ENCODE measurements at regions not wholly inside any gene's neighbourhood (a gene's known extent, or its start where the extent isn't known, plus 50 kb on each side); places are given as distances from the start of the nearest gene placed in this dataset.

DNA sequence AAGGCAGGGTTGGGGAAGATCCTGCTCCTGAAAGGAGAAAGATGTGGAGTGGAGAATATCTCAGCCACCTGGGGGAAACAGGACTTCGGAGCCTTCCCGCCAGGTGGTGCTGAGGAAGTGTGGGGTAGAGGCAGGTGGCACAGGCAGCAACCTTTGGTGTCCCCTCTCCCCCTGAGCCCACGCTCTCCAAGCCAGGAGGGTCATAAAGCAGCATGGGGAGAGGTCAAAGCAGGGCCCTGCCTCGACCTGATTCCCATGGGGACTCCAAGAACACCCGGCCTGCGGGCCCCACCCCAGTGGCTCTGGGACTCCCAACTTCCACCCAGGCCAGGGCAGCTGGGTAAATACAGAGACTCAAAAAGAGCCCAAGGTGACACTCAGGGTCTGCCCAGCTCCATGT is 54.3 kb upstream of the SLC66A3 start:
- no peaks in the 10 kb centered on the region for H3K36me3 ChIP-seq (ENCODE audit: control insufficient read depth, insufficient read depth, low read length)
- H3K27ac ChIP-seq (ENCODE audit: low read length) = no peak overlapping the region
- WGBS (ENCODE audit: insufficient coverage, low lambda C conversion rate) = no CpG with 5 or more reads among the region's 6 CpGs
- no peaks in the 10 kb centered on the region for H3K4me1 ChIP-seq (ENCODE audit: control insufficient read depth, insufficient read depth, low read length)
- no peak overlapping the region for H3K4me3 ChIP-seq (ENCODE audit: low read length)
- H3K27me3 ChIP-seq (ENCODE audit: control insufficient read depth, insufficient read depth, low read length) = no peaks in the 10 kb centered on the region
- no peaks in the 10 kb centered on the region for H3K9me3 ChIP-seq (ENCODE audit: control insufficient read depth, low read depth, low read length)
- DNase-seq = no peak

DNA sequence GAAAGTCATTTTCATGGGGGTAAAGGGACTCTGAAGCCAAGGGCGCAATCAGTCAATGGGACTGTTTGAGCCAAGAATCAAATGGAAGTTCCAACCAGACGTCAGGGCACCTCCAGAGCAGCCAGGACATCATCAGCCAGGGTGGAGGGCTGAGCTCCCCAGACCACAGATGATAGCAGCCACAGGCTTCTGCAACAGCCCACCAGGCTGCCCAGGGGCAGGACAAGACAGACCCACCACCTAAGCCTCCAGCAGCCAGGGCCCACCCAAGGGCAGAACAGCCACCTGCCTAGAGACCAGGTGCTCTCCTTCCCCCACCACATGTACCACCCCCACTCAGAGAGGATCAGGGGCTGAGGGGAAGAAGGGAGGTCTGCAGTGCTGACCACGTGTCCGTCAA is 53.8 kb upstream of the SLC66A3 start:
- no CpG with 5 or more reads among the region's 4 CpGs for WGBS (ENCODE audit: insufficient coverage, low lambda C conversion rate)
- Histone ChIP-seq H3K27me3 (ENCODE audit: control insufficient read depth, insufficient read depth, low read length) (no peaks in the 10 kb centered on the region), H3K36me3 (ENCODE audit: control insufficient read depth, insufficient read depth, low read length) (no peaks in the 10 kb centered on the region), H3K27ac (ENCODE audit: low read length) (no peak overlapping the region), H3K4me3 (ENCODE audit: low read length) (no peak overlapping the region), H3K9me3 (ENCODE audit: control insufficient read depth, low read depth, low read length) (no peaks in the 10 kb centered on the region), H3K4me1 (ENCODE audit: control insufficient read depth, insufficient read depth, low read length) (no peaks in the 10 kb centered on the region)
- DNase-seq = no peak

DNA sequence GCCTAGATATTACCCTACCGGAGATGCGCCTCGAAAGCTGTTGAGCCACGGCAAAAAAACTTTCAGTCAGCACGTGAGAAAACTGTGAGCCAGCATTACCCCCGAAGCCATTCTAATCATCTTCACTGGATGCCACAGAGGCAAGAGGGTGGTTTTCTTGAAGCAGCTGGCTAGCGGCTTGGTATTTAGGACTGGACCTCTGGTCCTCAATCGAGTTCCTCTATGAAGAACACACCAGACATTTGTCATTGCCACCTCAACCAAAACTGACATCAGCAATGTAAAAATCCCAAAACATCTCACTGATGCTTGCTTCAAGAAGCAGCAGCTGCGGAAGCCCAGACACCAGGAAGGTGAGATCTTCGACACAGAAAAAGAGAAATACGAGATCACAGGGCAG is 52.8 kb upstream of the SLC66A3 start:
- DNase-seq = no peak
- Histone ChIP-seq H3K9me3 (ENCODE audit: control insufficient read depth, low read depth, low read length) (no peaks in the 10 kb centered on the region), H3K27ac (ENCODE audit: low read length) (no peak overlapping the region), H3K4me3 (ENCODE audit: low read length) (no peak overlapping the region), H3K4me1 (ENCODE audit: control insufficient read depth, insufficient read depth, low read length) (no peaks in the 10 kb centered on the region), H3K27me3 (ENCODE audit: control insufficient read depth, insufficient read depth, low read length) (no peaks in the 10 kb centered on the region), H3K36me3 (ENCODE audit: control insufficient read depth, insufficient read depth, low read length) (no peaks in the 10 kb centered on the region)
- 90% methylated on average over 2 of the region's 11 CpGs for whole genome bisulfite sequencing (ENCODE audit: insufficient coverage, low lambda C conversion rate)

DNA sequence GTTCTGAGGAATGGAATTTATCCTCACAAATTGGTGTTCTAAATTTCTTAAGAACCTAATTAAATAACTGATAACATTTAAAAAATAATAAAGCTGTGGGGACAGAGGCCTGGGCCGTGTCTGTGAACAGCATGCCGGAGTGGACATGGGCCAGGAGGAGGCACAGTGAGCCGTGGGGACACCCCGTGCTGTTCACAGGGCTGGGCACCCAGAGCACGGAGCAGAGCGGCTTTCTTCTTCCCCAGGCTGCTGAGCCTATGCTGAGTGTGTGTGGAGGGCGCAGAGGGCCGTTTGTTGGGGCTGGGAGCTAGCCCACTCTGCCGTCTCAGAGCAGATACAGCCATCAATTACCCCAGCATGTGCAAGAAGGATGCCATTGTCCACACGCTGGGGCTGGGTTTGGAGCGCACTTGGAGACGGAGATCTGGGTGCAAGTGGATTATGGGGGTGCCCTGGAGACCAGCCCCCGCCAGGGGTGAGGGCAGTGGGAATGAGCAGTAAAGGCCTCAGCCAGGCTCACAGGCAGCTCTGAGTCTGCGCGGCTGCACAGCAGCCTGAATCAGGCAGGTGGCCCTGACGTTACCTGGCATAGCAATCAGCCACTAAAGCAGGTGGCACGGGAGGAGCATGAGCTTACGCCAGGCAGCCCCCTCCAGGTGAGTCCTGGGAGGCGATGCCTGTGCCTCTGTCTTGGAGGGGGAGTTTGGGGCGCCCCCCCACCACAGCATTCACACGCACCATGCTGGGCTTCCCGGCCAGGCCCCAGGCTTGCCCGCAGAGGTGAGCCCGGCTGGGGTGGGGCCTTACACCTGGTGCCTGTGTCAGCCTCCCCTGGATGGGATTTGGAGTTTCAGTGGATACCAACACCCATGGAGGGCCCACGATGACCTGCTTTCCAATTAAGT is 52.1 kb upstream of the SLC66A3 start:
- WGBS (ENCODE audit: insufficient coverage, low lambda C conversion rate) = no CpG with 5 or more reads among the region's 25 CpGs

DNA sequence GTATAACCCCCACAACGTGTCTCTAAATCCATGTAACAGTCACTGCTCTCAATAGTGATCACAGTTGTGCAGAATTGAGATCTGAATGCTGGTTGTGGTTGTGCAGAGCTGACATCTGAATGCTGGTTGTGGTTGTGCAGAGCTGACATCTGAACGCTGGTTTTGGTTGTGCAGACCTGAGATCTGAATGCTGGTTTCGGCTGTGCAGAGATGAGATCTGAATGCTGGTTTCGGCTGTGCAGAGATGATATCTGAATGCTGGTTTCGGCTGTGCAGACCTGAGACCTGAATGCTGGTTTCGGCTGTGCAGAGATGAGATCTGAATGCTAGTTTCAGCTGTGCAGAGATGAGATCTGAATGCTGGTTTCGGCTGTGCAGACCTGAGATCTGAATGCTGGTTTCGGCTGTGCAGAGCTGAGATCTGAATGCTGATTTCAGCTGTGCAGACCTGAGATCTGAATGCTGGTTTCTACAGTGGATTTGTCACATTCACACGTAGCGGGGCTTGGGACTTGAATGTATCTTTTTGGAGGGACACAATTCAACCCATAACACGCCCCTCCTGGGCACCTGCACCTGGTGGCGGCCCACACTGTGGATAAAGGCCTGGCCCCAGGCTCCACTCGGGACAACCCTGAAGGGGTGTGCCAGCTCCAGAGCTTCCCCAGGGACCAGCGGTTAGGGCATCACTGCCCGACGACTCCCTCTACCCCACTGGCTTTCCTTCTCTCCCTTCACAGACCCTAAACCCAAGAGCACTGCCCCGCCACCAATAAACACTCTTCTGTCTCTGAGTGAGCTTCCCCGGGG is 51.1 kb upstream of the SLC66A3 start:
- H3K9me3 ChIP-seq (ENCODE audit: control insufficient read depth, low read depth, low read length) = no peaks in the 10 kb centered on the region
- H3K36me3 ChIP-seq (ENCODE audit: control insufficient read depth, insufficient read depth, low read length) = no peaks in the 10 kb centered on the region
- H3K4me3 ChIP-seq (ENCODE audit: low read length) = no peak overlapping the region
- H3K4me1 ChIP-seq (ENCODE audit: control insufficient read depth, insufficient read depth, low read length) = no peaks in the 10 kb centered on the region
- no CpG with 5 or more reads among the region's 18 CpGs for WGBS (ENCODE audit: insufficient coverage, low lambda C conversion rate)
- H3K27ac ChIP-seq (ENCODE audit: low read length) = no peak overlapping the region
- H3K27me3 ChIP-seq (ENCODE audit: control insufficient read depth, insufficient read depth, low read length) = no peaks in the 10 kb centered on the region
- DNase-seq = no peak

More for the DNA sequence above, 52.1 kb upstream of the SLC66A3 start:
- H3K4me3 ChIP-seq (ENCODE audit: low read length) = no peak overlapping the region
- no peaks in the 10 kb centered on the region for H3K4me1 ChIP-seq (ENCODE audit: control insufficient read depth, insufficient read depth, low read length)
- H3K27ac ChIP-seq (ENCODE audit: low read length) = no peak overlapping the region
- H3K27me3 ChIP-seq (ENCODE audit: control insufficient read depth, insufficient read depth, low read length) = no peaks in the 10 kb centered on the region
- H3K9me3 ChIP-seq (ENCODE audit: control insufficient read depth, low read depth, low read length) = no peaks in the 10 kb centered on the region
- no peak for DNase-seq
- no peaks in the 10 kb centered on the region for H3K36me3 ChIP-seq (ENCODE audit: control insufficient read depth, insufficient read depth, low read length)

DNA sequence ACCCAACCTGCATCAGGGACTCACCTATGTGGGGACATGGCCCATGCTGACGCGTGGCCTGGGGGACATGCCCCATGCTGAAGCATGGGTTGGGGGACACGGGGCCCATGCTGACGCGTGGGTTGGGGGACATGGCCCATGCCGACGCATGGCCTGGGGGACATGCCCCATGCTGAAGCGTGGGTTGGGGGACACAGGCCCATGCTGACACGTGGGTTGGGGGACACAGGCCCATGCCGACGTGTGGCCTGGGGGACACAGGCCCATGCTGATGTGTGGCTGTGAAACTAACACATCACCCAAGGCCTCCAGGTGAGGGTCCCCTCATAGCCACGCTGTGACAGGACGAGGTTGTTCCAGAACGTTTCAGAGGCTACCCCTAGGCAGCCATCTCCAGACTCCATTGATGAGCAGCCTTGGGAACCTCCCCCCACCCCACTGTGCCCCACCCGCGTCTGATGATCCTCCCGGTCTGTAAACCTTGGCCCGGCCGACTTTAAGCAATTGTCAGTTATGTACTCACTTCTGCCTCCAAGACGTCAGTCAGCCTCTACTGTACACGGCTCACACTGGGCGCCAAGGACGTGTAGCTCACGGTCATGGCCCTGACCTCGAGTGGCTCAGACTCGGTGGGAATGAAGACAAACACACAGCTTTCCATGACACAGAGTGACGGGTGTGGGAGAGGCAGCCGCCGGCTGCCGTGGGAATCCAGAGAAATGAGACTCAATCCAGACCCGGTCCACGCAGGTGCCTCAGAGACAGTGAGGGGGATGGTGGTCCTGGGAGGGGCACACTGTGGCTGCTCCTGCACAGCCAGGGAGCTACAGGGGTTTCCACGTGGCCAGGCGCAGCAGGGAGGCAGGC is 50.2 kb upstream of the SLC66A3 start:
- H3K4me1 ChIP-seq (ENCODE audit: control insufficient read depth, insufficient read depth, low read length) = no peaks in the 10 kb centered on the region
- WGBS (ENCODE audit: insufficient coverage, low lambda C conversion rate) = no CpG with 5 or more reads among the region's 34 CpGs
- no peak for DNase-seq
- no peaks in the 10 kb centered on the region for H3K36me3 ChIP-seq (ENCODE audit: control insufficient read depth, insufficient read depth, low read length)
- H3K27ac ChIP-seq (ENCODE audit: low read length) = no peak overlapping the region
- H3K9me3 ChIP-seq (ENCODE audit: control insufficient read depth, low read depth, low read length) = no peaks in the 10 kb centered on the region
- no peaks in the 10 kb centered on the region for H3K27me3 ChIP-seq (ENCODE audit: control insufficient read depth, insufficient read depth, low read length)
- H3K4me3 ChIP-seq (ENCODE audit: low read length) = no peak overlapping the region
